ENCODE measurements at regions not wholly inside any gene's neighbourhood (a gene's known extent, or its start where the extent isn't known, plus 50 kb on each side); places are given as distances from the start of the nearest gene placed in this dataset.
"Not testable (repeated sequence)": the region's sequence is repeated elsewhere in the genome, so short reads cannot be mapped to it uniquely, and the experiment has no call there.

GRCh38 chrX:9390121-9390520 is 74.7 kb upstream of the TBL1X start:
- no peak for DNase-seq

- no peak for DNase-seq
These were observed 74.0 kb upstream of the TBL1X start for GRCh38 chrX:9390693-9391368.

DNA sequence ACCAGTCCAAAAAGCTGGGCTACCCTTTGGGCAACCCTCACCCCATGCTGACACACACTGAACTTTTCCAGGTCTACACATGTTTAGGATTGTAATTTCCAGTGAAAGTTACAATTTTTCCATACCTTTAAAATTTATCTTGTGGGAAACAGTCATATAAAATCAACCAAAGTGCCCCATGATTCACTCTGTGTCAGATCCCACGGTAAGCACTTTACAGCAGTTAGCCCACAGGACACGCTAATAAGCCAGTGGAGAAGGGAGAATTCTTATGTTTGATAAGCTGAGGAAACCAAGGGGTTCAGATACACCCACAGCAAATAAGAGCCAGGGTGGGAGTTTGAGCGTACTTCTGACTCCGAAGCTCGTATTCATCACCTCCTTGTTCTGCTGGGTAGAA is 72.4 kb upstream of the TBL1X start:
- DNase-seq = no peak

DNA sequence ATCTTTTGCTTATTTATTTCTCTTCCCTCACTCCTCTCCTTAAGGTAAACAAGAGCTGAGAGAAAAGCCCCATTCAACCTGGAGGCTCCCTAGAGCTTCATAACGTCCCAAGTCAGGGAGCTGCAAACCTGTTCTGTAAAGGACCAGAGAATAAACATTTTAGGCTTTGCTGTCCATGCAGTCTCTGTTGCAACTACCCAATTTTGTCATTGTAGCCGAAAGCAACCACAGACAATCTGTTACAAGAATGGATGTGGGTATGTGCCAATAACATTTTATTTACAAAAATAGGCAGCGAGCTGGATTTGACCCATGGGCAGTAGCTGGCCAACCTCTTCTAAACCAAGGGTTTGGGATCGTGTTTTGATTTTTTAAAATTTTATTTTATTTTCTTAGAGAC is 71.3 kb upstream of the TBL1X start:
- DNase-seq = no peak

DNA sequence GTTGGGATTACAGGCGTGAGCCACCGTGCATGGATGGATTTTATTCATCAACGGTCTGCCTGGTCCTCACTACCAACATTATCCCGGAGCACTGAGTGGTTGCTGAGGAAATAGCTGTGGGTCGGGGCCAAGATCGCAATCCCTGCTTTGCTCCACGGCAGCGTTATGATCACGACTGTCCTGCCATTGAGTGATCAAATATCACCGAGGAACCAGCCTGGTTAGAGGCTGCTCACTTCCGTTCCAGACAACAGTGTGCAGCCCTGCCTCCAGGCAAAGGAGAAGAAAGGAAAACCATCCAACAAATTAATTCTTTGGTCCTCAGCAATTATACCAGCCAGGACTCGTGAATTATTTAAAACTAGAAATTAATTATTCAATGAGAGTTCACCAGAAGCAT is 70.6 kb upstream of the TBL1X start:
- DNase-seq = no peak

GRCh38 chrX:9396930-9397329 is 67.9 kb upstream of the TBL1X start:
- no peak for DNase-seq

DNA sequence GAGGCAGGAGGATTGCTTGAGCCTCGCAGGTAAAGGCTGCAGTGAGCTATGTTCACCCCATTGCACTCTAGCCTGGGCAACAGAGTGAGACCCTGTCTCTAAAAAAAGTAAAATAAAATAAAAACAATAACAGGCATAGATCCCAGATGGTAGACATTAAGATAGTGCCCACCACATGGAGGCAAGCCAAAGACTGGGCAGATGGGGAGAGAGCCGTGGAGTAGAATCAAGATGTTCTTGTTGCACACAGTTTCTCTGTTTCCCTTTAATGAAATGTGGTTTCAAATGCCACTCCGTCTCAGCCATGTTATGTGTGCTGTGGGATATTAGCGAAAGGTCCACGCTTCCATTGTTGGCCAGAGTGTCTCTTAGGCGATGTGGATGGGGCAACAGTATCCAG is 63.8 kb upstream of the TBL1X start:
- DNase-seq = no peak

DNA sequence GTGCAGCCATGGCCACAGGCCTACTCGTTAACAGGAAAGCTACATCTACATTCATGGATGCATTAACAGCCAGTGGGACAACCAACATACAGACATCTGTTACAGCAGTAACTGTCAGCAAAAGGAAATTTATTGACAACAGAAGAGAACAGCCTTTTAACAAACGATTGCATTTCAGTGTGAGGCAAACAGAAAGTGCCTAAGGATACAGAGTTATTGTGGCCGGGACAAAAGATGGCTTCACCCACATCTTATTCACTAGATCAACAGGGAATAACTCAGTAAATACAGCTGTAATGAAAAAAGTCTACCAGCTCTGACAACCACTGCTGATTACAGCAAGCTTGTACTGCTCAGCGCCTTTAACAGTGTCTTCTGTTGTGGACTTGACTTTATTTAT is 61.5 kb upstream of the TBL1X start:
- no peak for DNase-seq

GRCh38 chrX:9405635-9406034 is 59.2 kb upstream of the TBL1X start:
- not testable (repeated sequence) for DNase-seq

DNA sequence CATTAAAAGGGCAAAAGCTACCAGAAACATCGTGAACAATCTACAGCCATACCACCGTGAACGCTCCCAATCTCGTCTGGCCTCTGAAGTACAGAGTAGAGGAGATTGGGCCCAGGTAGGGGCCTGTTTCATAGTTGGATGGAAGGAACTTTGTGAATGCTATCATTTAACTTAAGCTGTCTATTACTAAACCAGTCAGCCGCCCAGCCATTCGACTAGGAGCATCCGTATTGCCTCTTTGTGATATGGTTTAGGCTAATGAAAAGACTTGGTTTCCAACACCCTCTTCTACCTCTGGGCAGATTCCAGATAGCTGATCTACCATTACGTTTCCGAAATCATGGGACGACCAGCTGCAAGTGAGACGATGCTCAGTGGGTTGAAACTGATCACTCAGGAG is 54.0 kb upstream of the TBL1X start:
- not testable (repeated sequence) for DNase-seq

DNA sequence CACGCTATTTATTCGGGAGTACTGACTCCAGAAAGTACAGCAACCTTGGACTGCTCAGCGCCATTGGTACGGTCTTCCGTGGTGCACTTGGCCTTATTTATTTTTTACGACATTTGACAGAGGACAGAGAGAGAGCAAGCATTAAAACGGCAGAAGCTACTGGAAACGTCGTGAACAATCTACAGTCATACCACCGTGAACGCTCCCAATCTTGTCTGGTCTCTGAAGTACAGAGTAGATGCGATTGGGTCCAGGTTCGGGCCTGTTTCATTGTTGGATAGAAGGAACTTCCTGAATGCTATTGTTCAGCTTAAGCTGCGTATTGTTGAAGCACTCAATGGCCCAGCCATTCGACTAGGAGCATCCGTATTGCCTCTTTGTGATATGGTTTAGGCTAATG is 53.2 kb upstream of the TBL1X start:
- DNase-seq = not testable (repeated sequence)

GRCh38 chrX:9414416-9414815 is 50.4 kb upstream of the TBL1X start:
- DNase-seq = no peak
